ENCODE measurements at regions not wholly inside any gene's neighbourhood (a gene's known extent, or its start where the extent isn't known, plus 50 kb on each side); places are given as distances from the start of the nearest gene placed in this dataset.

- H3K18ac ChIP-seq (ENCODE audit: low read depth, low read length): no peak overlapping the region
- no peak overlapping the region for H4K5ac ChIP-seq (ENCODE audit: low read depth, low read length)
- intact Hi-C loops (cut with micrococcal nuclease) (no loop called here), dilution Hi-C loops (cut with HindIII; ENCODE audit: low sequenced_read_pairs, unreplicated experiment) (no loop called here), in situ Hi-C loops (cut with MboI; ENCODE audit: low sequenced_read_pairs) (no loop called here)
- no peak overlapping the region for H2AFZ ChIP-seq (replicated peaks; ENCODE audit: low read length, poor library complexity)
- H2AK5ac ChIP-seq (ENCODE audit: low read depth, low read length): peak overlapping the region; percentile 38; the same call in 1 of the 2 replicates
- H3K14ac ChIP-seq (replicated peaks; ENCODE audit: low read depth, low read length): no peak overlapping the region
- no TSS peak for BruUV-seq (replicated peaks)
- WGBS, 2 experiments (ENCODE audit: extremely low coverage in 2 of 2, insufficient read length in 1 of 2): 96% methylated on average over 7 of the region's 12 CpGs; no CpG with 5 or more reads in 1 of the 2 experiments
- DNase-seq (no peak), ATAC-seq (ENCODE audit: low read depth) (no peak)
- no peak overlapping the region for H3K27ac ChIP-seq (ENCODE audit: insufficient read depth, low read length)
- H3K9me3 ChIP-seq (ENCODE audit: control insufficient read depth, insufficient read depth, low read length): no peaks in the 10 kb centered on the region
- H4K8ac ChIP-seq (ENCODE audit: low read depth in 2 of 2, low read length in 2 of 2): 0 out of 4 replicates have a peak overlapping the region, but pooled peaks of 1 of the 2 experiments have one; percentile 28
- no peaks in the 10 kb centered on the region for H3K36me3 ChIP-seq (ENCODE audit: control insufficient read depth, insufficient read depth, low read length)
- peak overlapping the region; percentile 17; the same call in 1 of the 2 replicates for H3K4ac ChIP-seq (ENCODE audit: low read depth, low read length)
- ChIA-PET POLR2A (ENCODE audit: unreplicated experiment) (no interaction called here), CTCF (no interaction called here)
- H3K4me3 ChIP-seq (ENCODE audit: insufficient read depth, low read depth, low read length): no peak overlapping the region
- H3K4me1 ChIP-seq (ENCODE audit: control insufficient read depth, insufficient read depth, low read length): peaks cover 16% of the 10 kb centered on the region
- H4K91ac ChIP-seq (ENCODE audit: insufficient read depth, low read depth, low read length): no peak overlapping the region; the same call in 1 of the 2 replicates
- no peak overlapping the region for H3K4me2 ChIP-seq (ENCODE audit: low read depth, low read length)
- H2AK9ac ChIP-seq (replicated peaks; ENCODE audit: low read depth, low read length, poor library complexity): no peak overlapping the region
- H2BK5ac ChIP-seq (ENCODE audit: low read depth, low read length, poor library complexity, severe bottlenecking): no peak overlapping the region
- peak overlapping the region; percentile 57; the same call in 1 of the 2 replicates for H2BK20ac ChIP-seq (ENCODE audit: low read depth, low read length)
- no peaks in the 10 kb centered on the region for H3K79me1 ChIP-seq (ENCODE audit: low read depth in 1 of 2, low read length in 2 of 2)
- no peaks in the 10 kb centered on the region; the same call in 1 of the 2 replicates for H3K27me3 ChIP-seq (ENCODE audit: control insufficient read depth, insufficient read depth, low read length)
- H4K20me1 ChIP-seq (ENCODE audit: insufficient read depth, low read length): no peaks in the 10 kb centered on the region
- peaks cover 6% of the 10 kb centered on the region for H3K9me1 ChIP-seq (ENCODE audit: insufficient read depth, low read length)
- H3K23ac ChIP-seq (ENCODE audit: low read depth, low read length): no peak overlapping the region
- peak overlapping the region; percentile 29; the same call in 1 of the 2 replicates for H2BK120ac ChIP-seq (ENCODE audit: low read depth, low read length)
- 0 out of 3 replicates have a peak overlapping the region, but pooled peaks have one; percentile 63 for H2BK15ac ChIP-seq (ENCODE audit: low read depth, low read length)
- H3K56ac ChIP-seq (ENCODE audit: extremely low read depth, insufficient read depth, low read length): no peak overlapping the region
- no peak overlapping the region for H3K9ac ChIP-seq (ENCODE audit: low read depth, low read length)
- TF ChIP-seq POLR2A (IDR thresholded peaks at IDR 0.05; ENCODE audit: low read depth, low read length) (no peak), MAZ (IDR thresholded peaks at IDR 0.05; ENCODE audit: borderline replicate concordance, low read depth, low read length) (no peak), FOS (IDR thresholded peaks at IDR 0.05; ENCODE audit: low read depth, low read length) (no peak), RAD21 (IDR thresholded peaks at IDR 0.05; ENCODE audit: low read length) (no peak), ELK1 (IDR thresholded peaks at IDR 0.05; ENCODE audit: borderline replicate concordance, low read depth, low read length) (no peak), RCOR1 (IDR thresholded peaks at IDR 0.05; ENCODE audit: insufficient replicate concordance, low read length) (no peak), MAFK (IDR thresholded peaks at IDR 0.05; ENCODE audit: low read depth, low read length) (no peak), MXI1 (IDR thresholded peaks at IDR 0.05; ENCODE audit: borderline replicate concordance, low read depth, low read length) (no peak), NFE2L2 (IDR thresholded peaks at IDR 0.05; ENCODE audit: low read depth, low read length) (no peak), BHLHE40 (IDR thresholded peaks at IDR 0.05; ENCODE audit: low read depth, low read length) (no peak)
Observed at GRCh38 chr2:133988316-133988891, 265.5 kb upstream of the MGAT5 start.
